Esophagus muscularis mucosa (tissue), 3 donors: ENCODE measurements at regions not wholly inside any gene's neighbourhood (a gene's known extent, or its start where the extent isn't known, plus 50 kb on each side); places are given as distances from the start of the nearest gene placed in this dataset.

Experiments used
- EP300 ChIP-seq: sonication (generic); formaldehyde crosslinking; IDR thresholded peaks from one replicate; pipeline ENCODE4 v1.6.1; 2017; ENCODE audit warnings: antibody characterized with exemption
- POLR2AphosphoS5 ChIP-seq, 2 donors: sonication (generic); formaldehyde crosslinking; IDR thresholded peaks; one replicate each; pipeline ENCODE4 v1.6.1; 2017; ENCODE audit warnings: antibody characterized with exemption in 2 of 2

- TF ChIP-seq POLR2AphosphoS5 (IDR thresholded peaks at IDR 0.05) (no peak), EP300 (no peak)
Measured at GRCh38 chr16:5336941-5337340, 239.3 kb upstream of the EEF2KMT start.
